HG03108 (cell line): ENCODE measurements at regions not wholly inside any gene's neighbourhood (a gene's known extent, or its start where the extent isn't known, plus 50 kb on each side); places are given as distances from the start of the nearest gene placed in this dataset.
A peak's percentile ranks its signal among the peaks of the same experiment; 100 is the strongest.
"Not testable (repeated sequence)": the region's sequence is repeated elsewhere in the genome, so short reads cannot be mapped to it uniquely, and the experiment has no call there.

Experiments
- ATAC-seq: cut with Tn5 transposase; IDR thresholded peaks from one replicate; pipeline ENCODE4 v1.9.1; 2021; ENCODE audit warnings: moderate library complexity; ENCODE audit not compliant: unreplicated experiment

GRCh38 chr10:10662716-10663408 lies 354.8 kb upstream of the CELF2 start:
- no peak for ATAC-seq

DNA sequence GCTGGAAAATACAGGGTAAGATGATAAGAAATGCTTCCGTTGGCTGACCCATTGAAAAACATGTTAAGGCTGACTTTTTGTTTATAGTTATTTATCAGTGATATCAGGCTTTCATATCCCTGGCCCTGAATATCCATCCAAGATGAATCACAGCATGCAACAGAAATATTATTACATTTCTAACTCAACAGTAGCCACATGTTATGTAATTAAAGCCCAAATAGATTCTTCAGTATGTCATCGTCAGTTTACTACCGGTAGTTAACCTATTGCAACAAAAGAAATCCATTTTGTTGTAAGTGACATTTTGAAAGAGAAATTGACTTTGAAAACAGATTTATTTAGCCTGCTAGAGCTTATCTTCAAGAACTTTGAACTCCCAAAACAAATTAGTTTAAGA lies 354.1 kb upstream of the CELF2 start:
- no peak for ATAC-seq

DNA sequence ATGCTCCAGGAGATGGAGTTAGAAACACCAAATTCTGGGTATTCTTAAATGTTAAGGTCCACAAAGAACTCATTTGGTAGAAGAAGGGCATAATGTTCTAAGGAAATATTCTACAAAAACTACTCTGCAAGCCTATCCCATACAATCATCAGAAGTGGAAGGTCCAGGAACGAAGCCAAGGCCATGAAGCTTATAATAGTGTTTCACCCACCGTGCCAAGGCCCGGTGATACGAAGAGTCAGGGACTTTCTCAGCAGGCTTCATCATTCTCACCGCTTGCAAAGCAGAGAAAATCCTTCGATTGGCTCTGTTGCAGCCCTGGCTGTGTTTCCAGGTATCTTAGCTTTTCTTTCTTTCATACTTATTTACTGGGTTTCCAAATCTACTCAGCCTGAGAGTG lies 351.9 kb upstream of the CELF2 start:
- no peak for ATAC-seq

DNA sequence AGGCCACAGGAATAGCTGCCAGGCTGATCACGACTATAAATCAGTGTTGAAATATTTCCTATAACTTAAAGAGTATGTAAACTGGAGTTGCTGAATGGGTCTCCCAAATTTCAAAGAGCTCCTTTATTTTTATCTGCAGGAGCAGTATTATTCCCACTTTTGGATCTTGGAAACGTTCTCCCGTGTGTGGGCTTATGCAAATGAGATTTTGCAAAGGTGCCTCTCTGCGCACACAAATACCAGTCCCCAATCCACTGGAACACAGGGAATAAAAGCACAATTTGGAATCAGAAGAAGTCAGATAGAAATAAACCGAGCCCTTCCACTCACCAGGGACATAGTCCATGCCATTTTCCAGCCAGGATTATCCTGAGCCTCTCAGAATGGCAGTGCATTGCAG lies 350.2 kb upstream of the CELF2 start:
- no peak for ATAC-seq

GRCh38 chr10:10676972-10677371 lies 340.7 kb upstream of the CELF2 start:
- ATAC-seq: no peak

DNA sequence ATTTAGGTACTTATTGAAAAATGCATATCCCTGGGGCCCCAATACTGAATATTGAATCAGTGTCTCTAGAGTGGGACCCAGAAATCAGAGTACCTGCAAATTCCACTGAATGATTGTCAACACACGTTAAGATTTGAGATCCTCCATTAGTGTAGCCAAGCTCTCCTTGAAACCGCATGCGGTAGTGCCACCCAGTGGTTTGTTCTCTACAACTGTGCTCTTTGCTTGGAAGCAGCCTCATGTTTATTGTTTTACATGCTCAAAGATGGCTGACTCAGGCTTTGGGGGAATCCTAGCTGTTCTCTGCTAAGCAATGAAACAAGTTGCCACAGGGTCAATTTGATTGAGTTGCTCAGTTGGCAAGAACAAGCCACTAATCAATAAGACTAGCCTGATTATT lies 340.2 kb upstream of the CELF2 start:
- ATAC-seq: peak; percentile 50

- no peak for ATAC-seq
Observed at GRCh38 chr10:10680496-10680895, 337.2 kb upstream of the CELF2 start.

- no peak for ATAC-seq
Observed at GRCh38 chr10:10684972-10685371, 332.7 kb upstream of the CELF2 start.

- ATAC-seq: no peak
Observed at GRCh38 chr10:10685566-10685965, 332.1 kb upstream of the CELF2 start.

DNA sequence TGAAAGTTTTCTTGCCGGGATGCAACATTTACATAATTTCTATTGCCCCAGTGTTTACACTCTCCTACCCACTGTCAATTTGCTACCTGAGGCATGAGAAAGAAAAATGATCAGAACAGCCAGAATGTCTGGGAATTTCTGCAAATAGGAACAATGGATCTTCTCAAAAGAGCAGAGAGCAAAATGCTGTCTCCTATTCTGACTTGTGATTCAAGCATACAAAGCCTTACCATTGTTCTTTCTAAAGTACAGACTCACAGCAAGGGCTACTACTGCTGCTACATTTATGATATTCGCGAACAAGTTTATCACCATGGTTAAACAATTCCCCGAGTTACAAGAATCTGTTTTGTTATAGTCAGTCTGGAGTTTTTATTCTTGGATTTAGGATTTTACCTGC lies 329.9 kb upstream of the CELF2 start:
- ATAC-seq: no peak

DNA sequence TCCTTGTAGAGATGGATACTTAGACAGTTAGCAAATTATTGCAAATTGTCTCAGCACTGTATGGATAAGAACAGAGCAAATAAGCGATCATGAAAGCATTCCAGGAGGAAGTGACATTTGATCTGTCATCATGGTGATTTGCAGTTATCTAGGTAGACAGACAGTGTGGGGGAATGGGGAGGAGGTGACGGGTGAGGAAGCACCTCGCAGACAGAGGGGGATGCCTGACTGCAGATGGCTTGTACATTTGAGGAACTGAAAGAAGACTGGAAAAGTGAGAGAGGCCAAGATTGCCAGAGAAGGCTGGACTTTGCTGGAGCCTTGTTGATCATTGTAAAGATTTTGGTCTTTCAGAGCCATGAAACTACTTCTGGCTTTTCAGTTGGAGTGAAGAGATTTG lies 318.2 kb upstream of the CELF2 start:
- no peak for ATAC-seq

DNA sequence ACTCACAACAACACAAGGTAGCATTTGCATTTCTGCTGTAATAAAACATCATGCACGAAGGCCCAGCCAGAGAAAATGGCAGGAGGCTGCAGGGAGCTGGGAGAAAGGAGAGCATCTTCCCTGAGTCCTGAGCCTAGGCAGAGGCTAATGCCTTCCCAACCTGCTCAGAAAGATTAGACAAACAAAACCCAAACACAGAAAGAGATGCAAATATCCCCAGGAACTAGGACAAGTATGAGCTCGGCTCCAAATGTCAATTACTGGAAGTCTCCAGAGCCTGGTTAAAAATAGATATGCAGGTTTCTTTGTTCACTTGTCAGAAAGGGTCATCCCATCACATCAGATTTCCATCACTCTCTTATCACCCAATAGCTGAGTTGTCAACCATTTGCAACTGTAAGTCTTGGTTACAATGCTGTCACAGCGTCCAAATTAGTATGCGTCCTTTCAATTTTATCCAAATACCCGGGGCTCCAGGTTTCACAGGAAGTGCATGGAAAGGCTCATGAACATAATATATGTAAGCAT lies 316.5 kb upstream of the CELF2 start:
- no peak for ATAC-seq

DNA sequence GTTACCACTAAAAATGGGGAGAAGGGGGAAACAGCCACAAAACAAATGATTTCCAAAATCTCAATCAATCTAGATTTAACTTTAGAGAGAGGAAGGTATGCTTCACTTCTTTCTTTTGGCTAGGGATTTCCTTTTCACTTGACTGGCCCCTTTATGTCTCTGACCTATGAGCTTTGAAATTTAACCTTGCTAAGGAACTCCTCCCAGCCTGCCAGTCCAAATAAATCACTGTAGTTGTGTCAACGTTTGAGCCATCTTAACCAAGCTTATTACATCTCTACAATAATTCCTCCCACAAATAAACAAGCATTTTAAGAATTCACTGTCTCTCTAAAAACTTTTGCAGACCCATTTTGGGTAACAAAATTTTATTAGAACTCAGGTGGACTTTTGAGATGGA lies 315.5 kb upstream of the CELF2 start:
- no peak for ATAC-seq

- ATAC-seq: no peak
Observed at GRCh38 chr10:10703382-10703781, 314.3 kb upstream of the CELF2 start.

DNA sequence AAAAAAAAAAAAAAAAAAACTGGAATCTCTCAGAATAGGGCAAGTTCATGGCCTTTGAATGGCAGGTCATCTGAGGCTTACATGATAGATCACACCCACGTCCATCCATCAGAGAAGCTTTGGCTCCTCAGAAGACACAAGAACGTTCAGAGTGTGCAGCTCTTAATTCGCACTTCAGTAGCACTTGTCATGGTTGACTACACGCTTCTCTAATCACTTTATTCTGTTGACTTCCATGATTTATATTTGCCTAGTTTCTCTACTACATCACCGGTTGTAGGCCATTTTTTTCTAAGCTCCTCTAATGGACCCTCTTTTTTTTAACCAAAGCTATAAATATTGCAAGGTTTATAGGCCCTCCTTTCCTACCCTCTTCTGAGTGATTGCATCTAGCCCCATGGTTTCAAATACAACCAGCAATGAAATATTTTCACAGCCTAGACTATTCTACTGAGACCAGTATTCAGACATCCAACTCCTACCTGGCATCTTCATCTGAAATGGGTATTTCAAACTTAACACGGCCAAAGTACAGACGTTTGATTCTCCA lies 305.4 kb upstream of the CELF2 start:
- no peak for ATAC-seq

GRCh38 chr10:10714327-10714726 lies 303.3 kb upstream of the CELF2 start:
- ATAC-seq: no peak

DNA sequence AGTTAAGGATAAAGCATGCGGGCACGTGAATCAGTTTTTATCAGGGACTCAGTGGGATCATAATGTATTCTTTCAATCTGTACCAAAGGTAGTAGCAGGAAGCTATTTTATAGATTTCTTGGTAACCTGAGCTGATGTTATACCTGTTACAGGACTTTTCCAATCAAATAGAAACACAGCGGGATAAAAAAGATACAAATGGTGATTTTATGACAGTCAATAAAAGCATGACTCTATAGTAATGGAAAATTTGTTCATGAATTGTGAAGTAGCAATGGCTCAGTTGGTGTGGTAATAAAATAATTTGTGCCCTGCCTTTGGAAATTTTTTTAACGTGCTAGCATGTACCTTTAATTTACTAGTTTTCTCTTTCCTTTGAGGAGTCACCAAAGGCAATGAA lies 300.7 kb upstream of the CELF2 start:
- ATAC-seq: no peak

DNA sequence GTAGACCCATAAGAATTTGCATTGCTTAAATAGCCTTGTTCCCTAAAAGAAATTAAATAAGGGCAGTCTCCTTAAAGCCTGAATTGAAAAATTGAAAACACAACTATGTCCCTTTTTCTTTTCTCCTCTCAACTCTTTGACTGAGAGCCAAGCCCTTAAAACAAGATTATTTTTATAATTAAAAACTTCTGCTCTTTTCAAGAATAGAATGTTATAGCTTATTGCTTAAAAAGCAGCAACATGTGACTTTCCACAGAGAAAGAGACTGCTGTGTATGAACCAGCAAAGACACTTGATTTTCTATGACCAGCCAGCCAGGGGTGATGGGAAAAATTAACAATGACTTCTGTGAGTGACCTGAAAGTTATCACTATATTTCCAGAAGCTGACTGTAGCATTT lies 295.2 kb upstream of the CELF2 start:
- ATAC-seq: no peak

GRCh38 chr10:10725196-10725595 lies 292.5 kb upstream of the CELF2 start:
- ATAC-seq: no peak

DNA sequence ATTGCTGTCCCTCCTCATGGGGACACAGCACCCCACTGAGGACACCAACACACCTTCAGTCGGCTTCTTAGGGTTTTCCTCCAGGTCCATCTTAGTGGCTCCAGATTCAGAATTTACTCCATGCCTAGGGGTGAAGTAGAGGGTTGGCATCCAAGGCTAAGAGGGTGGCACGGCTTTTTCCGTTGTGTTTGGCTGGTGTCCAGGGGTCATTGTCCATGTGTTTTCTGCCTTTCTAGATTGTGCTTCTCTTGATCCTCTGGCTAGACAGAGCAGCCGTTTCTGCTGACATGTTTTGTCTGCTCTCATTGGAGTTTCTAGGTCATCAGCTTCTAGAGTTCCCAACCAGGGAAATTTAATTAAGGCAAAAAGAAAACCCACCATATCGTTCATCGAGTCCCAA lies 291.6 kb upstream of the CELF2 start:
- ATAC-seq: no peak

- ATAC-seq: not testable (repeated sequence)
Observed at GRCh38 chr10:10727411-10727810, 290.3 kb upstream of the CELF2 start.

DNA sequence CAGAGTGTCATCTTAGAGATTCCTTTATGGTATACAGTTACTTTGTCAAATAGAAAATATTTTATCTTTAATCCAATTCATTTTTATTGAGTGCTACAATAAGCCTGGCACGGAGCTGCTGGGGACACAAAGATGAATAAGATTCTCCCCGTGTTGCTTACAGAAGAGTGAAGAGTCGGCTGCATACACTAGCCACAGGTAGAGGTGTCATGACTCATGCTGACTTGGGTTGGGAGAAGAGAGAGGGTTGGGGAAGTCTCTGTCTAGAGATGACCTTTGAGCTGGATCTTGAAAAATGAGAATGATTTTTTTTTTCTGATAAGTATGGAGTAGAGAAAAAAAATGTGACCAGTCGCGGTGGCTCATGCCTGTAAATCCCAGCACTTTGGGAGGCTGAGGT lies 289.9 kb upstream of the CELF2 start:
- ATAC-seq: no peak

DNA sequence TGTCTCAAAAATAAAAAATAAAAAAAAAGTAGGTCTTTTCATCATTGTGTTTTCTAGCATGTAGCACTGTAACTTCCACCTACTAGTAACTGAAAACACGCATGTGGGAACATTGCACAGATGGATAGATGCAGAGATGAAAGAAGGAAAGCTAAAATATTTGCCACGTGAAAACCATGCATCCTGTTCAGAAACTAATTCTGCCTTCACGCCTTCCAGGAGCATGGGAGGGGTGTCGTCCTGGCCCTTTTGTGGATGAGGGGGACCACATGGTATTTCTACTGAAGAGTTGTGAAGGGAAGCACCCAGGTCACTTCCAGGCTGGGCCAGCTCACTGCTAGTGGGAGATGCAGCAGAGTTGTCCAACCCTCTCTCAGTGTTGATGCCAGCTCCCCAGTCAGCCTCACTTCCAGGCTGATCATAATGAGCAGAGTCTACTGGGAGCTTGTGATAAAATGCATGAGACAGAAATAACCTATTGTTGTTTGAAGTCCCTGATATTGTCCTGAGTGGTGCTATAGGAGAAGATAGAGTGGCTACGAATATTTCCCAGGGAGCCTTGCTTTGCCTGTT lies 287.1 kb upstream of the CELF2 start:
- ATAC-seq: no peak
